Neural cell (in vitro differentiated cells): ENCODE measurements at regions not wholly inside any gene's neighbourhood (a gene's known extent, or its start where the extent isn't known, plus 50 kb on each side); places are given as distances from the start of the nearest gene placed in this dataset.

Source experiments
- H2AFZ ChIP-seq: fragments of 200-600, 300-800 bp; sonication (generic), shearing (Covaris generic); 2 replicates; pipeline ENCODE4 v1.6.0; 2014; ENCODE audit warnings: low read depth, mild to moderate bottlenecking, antibody characterized with exemption, low read length, moderate library complexity
- H3F3A ChIP-seq: fragments of 200-600 bp; shearing (Covaris generic); 2 replicates; pipeline ENCODE4 v1.6.1; 2016; ENCODE audit warnings: mild to moderate bottlenecking, moderate library complexity, mixed read lengths, antibody characterized with exemption, low read length; ENCODE audit not compliant: insufficient read depth, poor library complexity, severe bottlenecking
- H3K27ac ChIP-seq: fragments of 200-600, 300-800 bp; sonication (generic), shearing (Covaris generic); 2 replicates; pipeline ENCODE4 v1.5.1; 2014; ENCODE audit warnings: mild to moderate bottlenecking, low read length, moderate library complexity
- H3K27me3 ChIP-seq: fragments of 300-800, 200-600 bp; sonication (generic), shearing (Covaris generic); 2 replicates; pipeline ENCODE4 v1.6.0; 2014; ENCODE audit warnings: mild to moderate bottlenecking, low read depth, low read length, moderate library complexity; ENCODE audit not compliant: insufficient read depth
- H3K36me3 ChIP-seq: fragments of 300-800, 200-600 bp; sonication (generic), shearing (Covaris generic); 2 replicates; pipeline ENCODE4 v1.5.1; 2014; ENCODE audit warnings: mild to moderate bottlenecking, antibody characterized with exemption, low read length, moderate library complexity; ENCODE audit not compliant: insufficient read depth
- H3K4me2 ChIP-seq: fragments of 300-800, 200-600 bp; sonication (generic), shearing (Covaris generic); 2 replicates; pipeline ENCODE4 v1.6.0; 2014; ENCODE audit warnings: mild to moderate bottlenecking, low read length
- H3K4me3 ChIP-seq: fragments of 300-800, 200-600 bp; sonication (generic), shearing (Covaris generic); 2 replicates; pipeline ENCODE4 v1.5.1; 2014; ENCODE audit warnings: mild to moderate bottlenecking, low read length, moderate library complexity
- H3K79me2 ChIP-seq: fragments of 200-600 bp; shearing (Covaris generic); replicated peaks from 2 replicates; pipeline ENCODE4 v1.6.0; 2014; ENCODE audit warnings: mild to moderate bottlenecking, low read length, moderate library complexity; ENCODE audit not compliant: insufficient read depth
- H3K9ac ChIP-seq: fragments of 300-800, 200-600 bp; sonication (generic), shearing (Covaris generic); 2 replicates; pipeline ENCODE4 v1.6.1; 2016; ENCODE audit warnings: mild to moderate bottlenecking, low read length, mixed read lengths
- H3K9me2 ChIP-seq: fragments of 200-600 bp; shearing (Covaris generic); 2 replicates; pipeline ENCODE4 v1.6.1; 2016; ENCODE audit warnings: mild to moderate bottlenecking, low read length, mixed read lengths; ENCODE audit not compliant: insufficient read depth
- H3K9me3 ChIP-seq: fragments of 200-600, 300-800 bp; sonication (generic), shearing (Covaris generic); 2 replicates; pipeline ENCODE4 v1.6.1; 2016; ENCODE audit warnings: mild to moderate bottlenecking, mixed run types, low read length, moderate library complexity, mixed read lengths
- H4K20me1 ChIP-seq: fragments of 200-600 bp; shearing (Covaris generic); 2 replicates; pipeline ENCODE4 v1.6.1; 2016; ENCODE audit warnings: mild to moderate bottlenecking, mixed run types; ENCODE audit not compliant: insufficient read depth
- CTCF ChIP-seq: fragments of 450-650 bp; IDR thresholded peaks from 2 replicates; pipeline ENCODE4 v1.5.1; 2014; ENCODE audit warnings: antibody characterized with exemption, mild to moderate bottlenecking, moderate library complexity; ENCODE audit not compliant: poor library complexity, severe bottlenecking
- EP300 ChIP-seq: fragments of 450-650 bp; conservative IDR thresholded peaks from 2 replicates; pipeline ENCODE4 v1.6.1; 2014; ENCODE audit warnings: antibody characterized with exemption, mild to moderate bottlenecking, moderate library complexity; ENCODE audit not compliant: poor library complexity, severe bottlenecking
- EZH2 ChIP-seq: fragments of 200-600, 300-800 bp; shearing (Covaris generic), sonication (generic); IDR thresholded peaks from 2 replicates; pipeline ENCODE4 v1.6.1; 2014; ENCODE audit warnings: antibody characterized with exemption, low read length, borderline replicate concordance, mild to moderate bottlenecking; ENCODE audit not compliant: insufficient read depth, poor library complexity, severe bottlenecking
- MXI1 ChIP-seq: fragments of 450-650 bp; conservative IDR thresholded peaks from 2 replicates; pipeline ENCODE4 v1.6.1; 2014; ENCODE audit warnings: antibody characterized with exemption, mild to moderate bottlenecking; ENCODE audit not compliant: poor library complexity, severe bottlenecking
- POLR2AphosphoS5 ChIP-seq: IDR thresholded peaks from 2 replicates; pipeline ENCODE4 v1.6.1; 2012
- RAD21 ChIP-seq: fragments of 450-650 bp; conservative IDR thresholded peaks from 2 replicates; pipeline ENCODE4 v1.6.1; 2014; ENCODE audit warnings: antibody characterized with exemption, mild to moderate bottlenecking, moderate library complexity
- REST ChIP-seq: IDR thresholded peaks from 2 replicates; pipeline ENCODE4 v1.6.1; 2012; ENCODE audit warnings: borderline replicate concordance
- SMC3 ChIP-seq: fragments of 450-650 bp; conservative IDR thresholded peaks from 2 replicates; pipeline ENCODE4 v1.6.1; 2014; ENCODE audit warnings: antibody characterized with exemption, mild to moderate bottlenecking, moderate library complexity; ENCODE audit not compliant: poor library complexity
- TAF1 ChIP-seq: IDR thresholded peaks from 2 replicates; pipeline ENCODE4 v1.6.1; 2012; ENCODE audit warnings: low read depth

- Histone ChIP-seq H2AFZ (no peak overlapping the region), H3K79me2 (no peaks in the 10 kb centered on the region), H4K20me1 (no peaks in the 10 kb centered on the region), H3K27ac (no peak overlapping the region), H3K4me3 (no peak overlapping the region), H3F3A (no peaks in the 10 kb centered on the region), H3K9me3 (peaks cover 5% of the 10 kb centered on the region), H3K4me2 (no peak overlapping the region), H3K9me2 (no peaks in the 10 kb centered on the region), H3K9ac (no peak overlapping the region), H3K27me3 (no peaks in the 10 kb centered on the region), H3K36me3 (no peaks in the 10 kb centered on the region)
- TF ChIP-seq SMC3: no peak
- TF ChIP-seq REST: no peak
- no peak for TF ChIP-seq EP300
- no peak for TF ChIP-seq CTCF
- TF ChIP-seq EZH2: no peak
- no peak for TF ChIP-seq RAD21
- no peak for TF ChIP-seq POLR2AphosphoS5
- no peak for TF ChIP-seq MXI1
- TF ChIP-seq TAF1: no peak
Observed at GRCh38 chr13:97072297-97072696, 78.0 kb upstream of the OXGR1 start.

- no peaks in the 10 kb centered on the region for H3K27me3 ChIP-seq
- no peak overlapping the region for H3K9ac ChIP-seq
- no peak overlapping the region for H2AFZ ChIP-seq
- no peaks in the 10 kb centered on the region for H4K20me1 ChIP-seq
- no peak for TF ChIP-seq SMC3
- TF ChIP-seq MXI1: no peak
- TF ChIP-seq POLR2AphosphoS5: no peak
- TF ChIP-seq RAD21: no peak
- no peak for TF ChIP-seq EZH2
- TF ChIP-seq REST: no peak
- no peak for TF ChIP-seq CTCF
- no peak for TF ChIP-seq EP300
- no peak for TF ChIP-seq TAF1
- no peaks in the 10 kb centered on the region for H3K79me2 ChIP-seq
- H3F3A ChIP-seq: no peaks in the 10 kb centered on the region
- H3K4me3 ChIP-seq: no peak overlapping the region
- H3K9me3 ChIP-seq: peaks cover 5% of the 10 kb centered on the region
- no peaks in the 10 kb centered on the region for H3K36me3 ChIP-seq
- H3K9me2 ChIP-seq: no peaks in the 10 kb centered on the region
- H3K27ac ChIP-seq: no peak overlapping the region
- no peak overlapping the region for H3K4me2 ChIP-seq
Observed at GRCh38 chr13:97074618-97075017, 80.3 kb upstream of the OXGR1 start.
